IMR-90 (cell line): ENCODE measurements at regions not wholly inside any gene's neighbourhood (a gene's known extent, or its start where the extent isn't known, plus 50 kb on each side); places are given as distances from the start of the nearest gene placed in this dataset.

Experiments
- ATAC-seq: fragments of 200-7000 bp; cut with Tn5 transposase; 2 replicates; pipeline ENCODE4 v1.9.1; 2020; ENCODE audit warnings: low read depth, mild to moderate bottlenecking, moderate library complexity
- BruUV-seq: library from RNA; stranded (reverse); fragments of 400-500 nt; replicated peaks from 2 replicates; lab custom pipeline; 2021; lab: Mats Ljungman, UMichigan
- CTCF ChIA-PET: fragments of 300-600 bp; formaldehyde crosslinking; extraction: SDS; loops from one replicate; lab custom pipeline; 2021; ENCODE audit warnings: antibody characterized with exemption; lab: Yijun Ruan, JAX
- POLR2A ChIA-PET: fragments of 300-600 bp; sonication (Branson Sonifier 250); formaldehyde crosslinking; loops from one replicate; lab custom pipeline; 2022; ENCODE audit warnings: antibody characterized with exemption; ENCODE audit not compliant: unreplicated experiment; lab: Charles Lee
- DNase-seq: peaks from one replicate; pipeline ENCODE4 v3.0.0; 2013
- H2AFZ ChIP-seq: replicated peaks from 2 replicates; pipeline ENCODE3; 2013; ENCODE audit warnings: low read length, mild to moderate bottlenecking; ENCODE audit not compliant: poor library complexity
- H2AK5ac ChIP-seq: 2 replicates; pipeline ENCODE4 v1.6.1; 2013; ENCODE audit warnings: low read depth, low read length, inconsistent platforms
- H2AK9ac ChIP-seq: replicated peaks from 2 replicates; pipeline ENCODE3; 2013; ENCODE audit warnings: mild to moderate bottlenecking, low read depth, low read length, moderate library complexity; ENCODE audit not compliant: poor library complexity
- H2BK120ac ChIP-seq: 2 replicates; pipeline ENCODE4 v1.6.1; 2013; ENCODE audit warnings: low read depth, low read length, inconsistent platforms
- H2BK15ac ChIP-seq: 3 replicates; pipeline ENCODE4 v1.6.1; 2013; ENCODE audit warnings: low read depth, low read length, inconsistent platforms
- H2BK20ac ChIP-seq: 2 replicates; pipeline ENCODE4 v1.6.1; 2013; ENCODE audit warnings: low read depth, mild to moderate bottlenecking, inconsistent platforms, low read length, moderate library complexity
- H2BK5ac ChIP-seq: 2 replicates; pipeline ENCODE4 v1.6.1; 2013; ENCODE audit warnings: mild to moderate bottlenecking, low read depth, low read length, inconsistent platforms; ENCODE audit not compliant: poor library complexity, severe bottlenecking
- H3K14ac ChIP-seq: replicated peaks from 2 replicates; pipeline ENCODE4 v1.6.1; 2013; ENCODE audit warnings: low read depth, low read length, inconsistent platforms
- H3K18ac ChIP-seq: 2 replicates; pipeline ENCODE4 v1.6.1; 2013; ENCODE audit warnings: low read depth, low read length, control low read depth
- H3K23ac ChIP-seq: 2 replicates; pipeline ENCODE4 v1.6.1; 2013; ENCODE audit warnings: low read depth, low read length, inconsistent platforms
- H3K27ac ChIP-seq: 2 replicates; pipeline ENCODE4 v1.5.1; 2013; ENCODE audit warnings: mild to moderate bottlenecking, control low read depth, low read length; ENCODE audit not compliant: insufficient read depth
- H3K27me3 ChIP-seq: 2 replicates; pipeline ENCODE4 v1.6.1; 2013; ENCODE audit warnings: low read length; ENCODE audit not compliant: control insufficient read depth, insufficient read depth
- H3K36me3 ChIP-seq: 2 replicates; pipeline ENCODE4 v1.6.1; 2013; ENCODE audit warnings: low read length, mixed read lengths; ENCODE audit not compliant: control insufficient read depth, insufficient read depth
- H3K4ac ChIP-seq: 2 replicates; pipeline ENCODE4 v1.6.1; 2013; ENCODE audit warnings: low read depth, low read length, inconsistent platforms
- H3K4me1 ChIP-seq: 2 replicates; pipeline ENCODE4 v1.6.1; 2013; ENCODE audit warnings: low read length, mixed read lengths; ENCODE audit not compliant: control insufficient read depth, insufficient read depth
- H3K4me2 ChIP-seq: 2 replicates; pipeline ENCODE4 v1.6.1; 2013; ENCODE audit warnings: low read depth, mild to moderate bottlenecking, control low read depth, low read length, moderate library complexity
- H3K4me3 ChIP-seq: 2 replicates; pipeline ENCODE4 v1.5.1; 2013; ENCODE audit warnings: low read depth, mild to moderate bottlenecking, control low read depth, low read length, moderate library complexity; ENCODE audit not compliant: insufficient read depth
- H3K56ac ChIP-seq: 2 replicates; pipeline ENCODE4 v1.6.1; 2013; ENCODE audit warnings: low read length, inconsistent platforms; ENCODE audit not compliant: insufficient read depth; ENCODE audit errors: extremely low read depth
- H3K79me1 ChIP-seq, 2 experiments: 2 replicates each; pipeline ENCODE4 v1.6.1; 2013; ENCODE audit warnings: low read length in 2 of 2, inconsistent platforms in 1 of 2, low read depth in 1 of 2
- H3K9ac ChIP-seq: 2 replicates; pipeline ENCODE4 v1.6.1; 2013; ENCODE audit warnings: low read depth, low read length, control low read depth
- H3K9me1 ChIP-seq: 2 replicates; pipeline ENCODE4 v1.6.1; 2013; ENCODE audit warnings: low read length, inconsistent platforms; ENCODE audit not compliant: insufficient read depth
- H3K9me3 ChIP-seq: 2 replicates; pipeline ENCODE4 v1.6.1; 2013; ENCODE audit warnings: low read length; ENCODE audit not compliant: control insufficient read depth, insufficient read depth
- H4K20me1 ChIP-seq: 2 replicates; pipeline ENCODE4 v1.6.1; 2013; ENCODE audit warnings: low read length, inconsistent platforms; ENCODE audit not compliant: insufficient read depth
- H4K5ac ChIP-seq: 2 replicates; pipeline ENCODE4 v1.6.1; 2013; ENCODE audit warnings: mild to moderate bottlenecking, low read depth, low read length, control low read depth
- H4K8ac ChIP-seq, 2 experiments: 2 replicates each; pipeline ENCODE4 v1.6.1; 2013; ENCODE audit warnings: low read depth in 2 of 2, low read length in 2 of 2, control low read depth in 1 of 2, inconsistent platforms in 1 of 2
- H4K91ac ChIP-seq: 2 replicates; pipeline ENCODE4 v1.6.1; 2013; ENCODE audit warnings: low read depth, low read length, inconsistent platforms; ENCODE audit not compliant: insufficient read depth
- CEBPB ChIP-seq: IDR thresholded peaks from 2 replicates; pipeline ENCODE4 v1.6.1; 2012; ENCODE audit warnings: low read depth, low read length, improper control_type of control experiment
- CTCF ChIP-seq: conservative IDR thresholded peaks from 2 replicates; pipeline ENCODE4 v1.5.1; 2012; ENCODE audit warnings: mild to moderate bottlenecking, low read depth, low read length, improper control_type of control experiment
- ELK1 ChIP-seq: fragments of 150-350 bp; IDR thresholded peaks from 2 replicates; pipeline ENCODE4 v1.6.1; 2016; ENCODE audit warnings: low read depth, mild to moderate bottlenecking, low read length, moderate library complexity, borderline replicate concordance
- MAFK ChIP-seq: IDR thresholded peaks from 2 replicates; pipeline ENCODE4 v1.6.1; 2012; ENCODE audit warnings: low read depth, low read length, improper control_type of control experiment
- RFX5 ChIP-seq: IDR thresholded peaks from 2 replicates; pipeline ENCODE4 v1.8.0; 2012; ENCODE audit warnings: low read depth, mild to moderate bottlenecking, low read length, moderate library complexity
- SMC3 ChIP-seq: fragments of 150-350 bp; IDR thresholded peaks from 2 replicates; pipeline ENCODE4 v1.6.1; 2016; ENCODE audit warnings: low read depth, mild to moderate bottlenecking, antibody characterized with exemption, low read length, moderate library complexity
- WGBS, 2 experiments: methylation state at CpG; one replicate each; pipeline versions ENCODE4 v1.1.5 to v1.1.7; 2013; ENCODE audit warnings: missing lambda C conversion rate in 2 of 2; ENCODE audit not compliant: insufficient read length in 1 of 2; ENCODE audit errors: extremely low coverage in 2 of 2; 5-methylcytosine and 5-hydroxymethylcytosine counted together
- dilution Hi-C: fragments of 300-500 bp; cut with HindIII; formaldehyde crosslinking; loops from one replicate; pipeline ENCODE4 v1.14.3; 2018; ENCODE audit warnings: low sequenced_read_pairs; ENCODE audit not compliant: unreplicated experiment
- in situ Hi-C: fragments of 300-500 bp; cut with MboI; formaldehyde crosslinking; loops from 3 replicates; pipeline ENCODE4 v1.14.3; 2019; ENCODE audit warnings: low sequenced_read_pairs, inconsistent platforms, mixed read lengths
- intact Hi-C: fragments of 100-400 bp; cut with micrococcal nuclease; formaldehyde crosslinking; loops from 2 replicates; pipeline ENCODE4 v1.10.0; 2022

- Histone ChIP-seq H4K5ac (no peak overlapping the region), H3K27me3 (peaks cover 32% of the 10 kb centered on the region), H2AFZ (no peak overlapping the region), H2BK5ac (no peak overlapping the region), H2AK9ac (no peak overlapping the region), H3K9me1 (no peaks in the 10 kb centered on the region), H3K27ac (no peak overlapping the region), H3K23ac (no peak overlapping the region), H4K91ac (no peak overlapping the region), H3K14ac (no peak overlapping the region), H2BK120ac (no peak overlapping the region), H3K18ac (no peak overlapping the region), H3K4me2 (no peak overlapping the region), H3K4ac (no peak overlapping the region), H4K8ac (no peak overlapping the region), H4K20me1 (no peaks in the 10 kb centered on the region), H2AK5ac (no peak overlapping the region), H3K9me3 (peaks cover 2% of the 10 kb centered on the region; the same call in 1 of the 2 replicates), H3K36me3 (no peaks in the 10 kb centered on the region), H2BK15ac (no peak overlapping the region), H3K4me3 (no peak overlapping the region), H3K9ac (no peak overlapping the region), H3K56ac (no peak overlapping the region), H3K79me1 (no peaks in the 10 kb centered on the region), H2BK20ac (no peak overlapping the region), H3K4me1 (peaks cover 8% of the 10 kb centered on the region)
- ATAC-seq (no peak), DNase-seq (no peak)
- BruUV-seq: no TSS peak
- dilution Hi-C loops: no loop called here
- ChIA-PET CTCF (interaction anchor here (0.6 kb wide), 1 partner anchor 148 kb away, joined by 4 read pairs; no protein-coding TSS in a partner anchor), POLR2A (no interaction called here)
- in situ Hi-C loops: no loop called here
- no peak for TF ChIP-seq MAFK
- TF ChIP-seq CTCF: no peak
- TF ChIP-seq SMC3: no peak
- no peak for TF ChIP-seq CEBPB
- TF ChIP-seq ELK1: no peak
- no peak for TF ChIP-seq RFX5
- intact Hi-C loops: no loop called here
- 92% methylated on average over 4 of the region's 9 CpGs; no CpG with 5 or more reads in 1 of the 2 experiments for WGBS, 2 experiments
These were observed 191.6 kb upstream of the AGAP1 start for GRCh38 chr2:235302263-235302662.
